Mesothelial cell of epicardium (in vitro differentiated cells): ENCODE measurements at regions not wholly inside any gene's neighbourhood (a gene's known extent, or its start where the extent isn't known, plus 50 kb on each side); places are given as distances from the start of the nearest gene placed in this dataset.

Experiments used
- DNase-seq, 2 experiments: peaks; one replicate each; pipeline ENCODE4 v3.0.0; 2021; ENCODE audit warnings: low spot score in 2 of 2; ENCODE audit not compliant: unreplicated experiment in 2 of 2
- H3K27ac Mint-ChIP-seq: 2 replicates; pipeline ENCODE4 v1.8.0; 2021; ENCODE audit warnings: mixed read lengths
- H3K27me3 Mint-ChIP-seq: 2 replicates; pipeline ENCODE4 v1.8.0; 2021; ENCODE audit warnings: low read depth, mixed read lengths
- H3K36me3 Mint-ChIP-seq: 2 replicates; pipeline ENCODE4 v1.8.0; 2021; ENCODE audit warnings: mixed read lengths
- H3K4me1 Mint-ChIP-seq: 2 replicates; pipeline ENCODE4 v1.8.0; 2021; ENCODE audit warnings: mixed read lengths
- H3K4me3 Mint-ChIP-seq: 2 replicates; pipeline ENCODE4 v1.8.0; 2021; ENCODE audit warnings: mild to moderate bottlenecking, moderate library complexity, mixed read lengths
- H3K9me3 Mint-ChIP-seq: 2 replicates; pipeline ENCODE4 v1.8.0; 2021; ENCODE audit warnings: mixed read lengths
- CTCF ChIP-seq: fragments of 200-600 bp; sonication (generic); IDR thresholded peaks from one replicate; pipeline ENCODE4 v1.5.0; 2021; ENCODE audit warnings: antibody characterized with exemption; ENCODE audit not compliant: unreplicated experiment

GRCh38 chr16:9270941-9271340, 179.5 kb downstream of the HAPSTR1 start:
- no peaks in the 10 kb centered on the region for H3K36me3 Mint-ChIP-seq
- no peak overlapping the region for H3K4me3 Mint-ChIP-seq
- H3K27me3 Mint-ChIP-seq, result peaks cover 36% of the 10 kb centered on the region
- H3K4me1 Mint-ChIP-seq, result no peaks in the 10 kb centered on the region
- peaks cover 7% of the 10 kb centered on the region for H3K9me3 Mint-ChIP-seq
- no peak for TF ChIP-seq CTCF
- no peak for DNase-seq
- no peak overlapping the region for H3K27ac Mint-ChIP-seq

GRCh38 chr16:9271841-9272240, 180.4 kb downstream of the HAPSTR1 start:
- no peak for DNase-seq
- Mint-ChIP-seq H3K4me3 (no peak overlapping the region), H3K27me3 (peaks cover 35% of the 10 kb centered on the region), H3K4me1 (no peaks in the 10 kb centered on the region), H3K36me3 (no peaks in the 10 kb centered on the region), H3K27ac (no peak overlapping the region), H3K9me3 (no peaks in the 10 kb centered on the region)
- no peak for TF ChIP-seq CTCF

GRCh38 chr16:9275377-9275776, 183.9 kb downstream of the HAPSTR1 start:
- H3K36me3 Mint-ChIP-seq, result no peaks in the 10 kb centered on the region
- peaks cover 24% of the 10 kb centered on the region for H3K27me3 Mint-ChIP-seq
- H3K4me1 Mint-ChIP-seq, result no peaks in the 10 kb centered on the region
- no peaks in the 10 kb centered on the region for H3K9me3 Mint-ChIP-seq
- no peak overlapping the region for H3K4me3 Mint-ChIP-seq
- DNase-seq, result no peak
- no peak overlapping the region for H3K27ac Mint-ChIP-seq
- no peak for TF ChIP-seq CTCF

- Mint-ChIP-seq H3K36me3 (no peaks in the 10 kb centered on the region), H3K27ac (no peak overlapping the region), H3K27me3 (peaks cover 26% of the 10 kb centered on the region), H3K4me1 (no peaks in the 10 kb centered on the region), H3K9me3 (no peaks in the 10 kb centered on the region), H3K4me3 (no peak overlapping the region)
- no peak for DNase-seq
- TF ChIP-seq CTCF, result no peak
Measured at GRCh38 chr16:9275816-9276354, 184.4 kb downstream of the HAPSTR1 start.

GRCh38 chr16:9279291-9280068, 188.0 kb downstream of the HAPSTR1 start:
- no peak overlapping the region for H3K27ac Mint-ChIP-seq
- no peaks in the 10 kb centered on the region for H3K4me1 Mint-ChIP-seq
- no peak for TF ChIP-seq CTCF
- no peaks in the 10 kb centered on the region for H3K9me3 Mint-ChIP-seq
- DNase-seq, result no peak
- no peak overlapping the region for H3K4me3 Mint-ChIP-seq
- no peaks in the 10 kb centered on the region for H3K36me3 Mint-ChIP-seq
- H3K27me3 Mint-ChIP-seq, result peaks cover 38% of the 10 kb centered on the region
